Osteocyte (in vitro differentiated cells): ENCODE measurements at regions not wholly inside any gene's neighbourhood (a gene's known extent, or its start where the extent isn't known, plus 50 kb on each side); places are given as distances from the start of the nearest gene placed in this dataset.

Experiments
- DNase-seq: peaks from one replicate; pipeline ENCODE4 v3.0.0; 2021; ENCODE audit warnings: mixed read lengths; ENCODE audit not compliant: unreplicated experiment; ENCODE audit errors: extremely low spot score
- H3K27ac Mint-ChIP-seq: one replicate; pipeline ENCODE4 v1.8.0; 2021; ENCODE audit warnings: mild to moderate bottlenecking, mixed read lengths; ENCODE audit not compliant: unreplicated experiment
- H3K27me3 Mint-ChIP-seq: one replicate; pipeline ENCODE4 v1.8.0; 2021; ENCODE audit warnings: mixed read lengths; ENCODE audit not compliant: unreplicated experiment
- H3K36me3 Mint-ChIP-seq: one replicate; pipeline ENCODE4 v1.8.0; 2021; ENCODE audit warnings: mixed read lengths; ENCODE audit not compliant: unreplicated experiment
- H3K4me1 Mint-ChIP-seq: one replicate; pipeline ENCODE4 v1.8.0; 2021; ENCODE audit warnings: mixed read lengths; ENCODE audit not compliant: unreplicated experiment
- H3K4me3 Mint-ChIP-seq: one replicate; pipeline ENCODE4 v1.8.0; 2021; ENCODE audit warnings: mild to moderate bottlenecking, moderate library complexity, mixed read lengths; ENCODE audit not compliant: unreplicated experiment
- H3K9me3 Mint-ChIP-seq: one replicate; pipeline ENCODE4 v1.8.0; 2021; ENCODE audit warnings: mixed read lengths; ENCODE audit not compliant: unreplicated experiment
- CTCF ChIP-seq: fragments of 200-600 bp; sonication (generic); IDR thresholded peaks from 2 replicates; pipeline ENCODE4 v1.5.0; 2021; ENCODE audit warnings: antibody characterized with exemption, mild to moderate bottlenecking, moderate library complexity

- H3K27ac Mint-ChIP-seq = no peak overlapping the region
- no peaks in the 10 kb centered on the region for H3K9me3 Mint-ChIP-seq
- peaks cover 17% of the 10 kb centered on the region for H3K4me1 Mint-ChIP-seq
- H3K36me3 Mint-ChIP-seq = no peaks in the 10 kb centered on the region
- H3K27me3 Mint-ChIP-seq = no peaks in the 10 kb centered on the region
- H3K4me3 Mint-ChIP-seq = no peak overlapping the region
- no peak for DNase-seq
- no peak for TF ChIP-seq CTCF
These were observed 1551.9 kb downstream of the EFNB2 start for GRCh38 chr13:104983601-104984000.

DNA sequence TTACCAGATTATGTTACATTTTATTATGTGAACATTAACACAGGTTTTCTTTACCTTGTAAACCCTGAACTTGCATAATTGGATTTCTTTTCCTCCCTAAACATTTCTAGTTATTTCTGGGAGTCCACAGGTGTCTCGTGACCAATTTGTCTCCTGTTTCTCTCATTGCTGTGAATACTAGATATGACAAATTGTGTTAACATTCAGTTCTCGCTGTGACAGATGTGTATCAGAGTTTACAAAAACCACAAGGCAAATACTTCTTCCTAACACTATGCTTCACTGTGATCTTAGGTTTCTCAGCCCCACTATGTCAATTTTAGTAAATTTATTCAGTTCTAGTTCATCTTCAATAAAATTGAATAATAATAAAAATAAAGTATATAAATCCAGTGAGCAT lies 1554.9 kb downstream of the EFNB2 start:
- Mint-ChIP-seq H3K9me3 (no peaks in the 10 kb centered on the region), H3K4me1 (peaks cover 17% of the 10 kb centered on the region), H3K4me3 (no peak overlapping the region), H3K27ac (no peak overlapping the region), H3K36me3 (no peaks in the 10 kb centered on the region), H3K27me3 (no peaks in the 10 kb centered on the region)
- DNase-seq = no peak
- no peak for TF ChIP-seq CTCF

GRCh38 chr13:104979281-104980030 lies 1556.0 kb downstream of the EFNB2 start:
- Mint-ChIP-seq H3K36me3 (no peaks in the 10 kb centered on the region), H3K27ac (no peak overlapping the region), H3K4me3 (no peak overlapping the region), H3K4me1 (peaks cover 9% of the 10 kb centered on the region), H3K9me3 (no peaks in the 10 kb centered on the region), H3K27me3 (no peaks in the 10 kb centered on the region)
- no peak for TF ChIP-seq CTCF
- no peak for DNase-seq

- no peak for DNase-seq
- H3K27me3 Mint-ChIP-seq = no peaks in the 10 kb centered on the region
- TF ChIP-seq CTCF = no peak
- no peaks in the 10 kb centered on the region for H3K9me3 Mint-ChIP-seq
- H3K36me3 Mint-ChIP-seq = no peaks in the 10 kb centered on the region
- H3K4me3 Mint-ChIP-seq = no peak overlapping the region
- H3K27ac Mint-ChIP-seq = no peak overlapping the region
- H3K4me1 Mint-ChIP-seq = no peaks in the 10 kb centered on the region
These were observed 1558.5 kb downstream of the EFNB2 start for GRCh38 chr13:104976986-104977385.

GRCh38 chr13:104975272-104975671 lies 1560.2 kb downstream of the EFNB2 start:
- no peak for TF ChIP-seq CTCF

More at GRCh38 chr13:104975272-104975671, 1560.2 kb downstream of the EFNB2 start:
- no peak for DNase-seq
- Mint-ChIP-seq H3K36me3 (no peaks in the 10 kb centered on the region), H3K4me3 (no peak overlapping the region), H3K4me1 (no peaks in the 10 kb centered on the region), H3K27me3 (no peaks in the 10 kb centered on the region), H3K9me3 (no peaks in the 10 kb centered on the region), H3K27ac (no peak overlapping the region)
